SW480 (cell line): ENCODE measurements at regions not wholly inside any gene's neighbourhood (a gene's known extent, or its start where the extent isn't known, plus 50 kb on each side); places are given as distances from the start of the nearest gene placed in this dataset.
"Not testable (repeated sequence)": the region's sequence is repeated elsewhere in the genome, so short reads cannot be mapped to it uniquely, and the experiment has no call there.

Experiments used
- DNase-seq: peaks from one replicate; pipeline ENCODE4 v3.0.0-alpha.2; 2016; ENCODE audit warnings: low spot score

GRCh38 chr1:79287982-79288381, 281.5 kb upstream of the ADGRL4 start:
- no peak for DNase-seq

DNA sequence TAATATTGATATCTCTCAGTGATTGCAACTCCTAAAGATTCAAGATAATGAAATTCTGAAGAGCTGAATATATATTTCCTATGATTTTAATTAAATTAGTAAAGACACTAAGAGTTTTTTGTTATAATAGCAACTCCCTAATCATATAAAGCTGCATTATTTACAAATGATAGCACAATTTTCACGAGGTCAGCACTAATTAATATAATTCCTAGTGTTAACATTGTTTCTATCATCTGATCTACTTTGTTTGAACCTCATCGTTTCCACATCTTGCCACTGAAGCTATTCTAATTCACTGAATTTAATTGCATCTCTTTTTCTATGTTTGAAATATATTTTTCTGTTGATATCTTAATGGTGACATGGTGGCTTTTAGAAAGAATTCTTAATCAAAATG, 279.1 kb upstream of the ADGRL4 start:
- DNase-seq, result no peak

DNA sequence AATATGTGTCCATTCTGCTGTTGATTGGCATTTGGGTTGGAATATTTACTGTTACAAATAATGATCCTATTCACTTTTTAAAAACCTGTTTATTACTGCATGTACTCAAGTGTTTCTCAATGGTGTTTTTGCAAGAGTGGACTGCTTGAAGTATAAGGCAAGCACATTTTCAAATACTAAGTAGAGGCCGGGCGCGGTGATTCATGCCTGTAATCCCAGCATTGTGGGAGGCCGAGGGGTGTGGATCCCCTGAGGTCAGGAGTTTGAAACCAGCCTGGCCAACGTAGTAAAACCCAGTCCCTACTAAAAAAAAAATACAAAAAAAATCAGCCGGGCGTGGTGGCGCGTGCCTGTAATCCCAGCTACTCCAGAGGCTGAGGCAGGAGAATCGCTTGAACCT, 276.9 kb upstream of the ADGRL4 start:
- DNase-seq, result no peak

GRCh38 chr1:79281442-79281841, 274.9 kb upstream of the ADGRL4 start:
- DNase-seq, result no peak

- no peak for DNase-seq
Measured at GRCh38 chr1:79271759-79272158, 265.2 kb upstream of the ADGRL4 start.

GRCh38 chr1:79264975-79265818, 258.7 kb upstream of the ADGRL4 start:
- no peak for DNase-seq

GRCh38 chr1:79264285-79264684, 257.8 kb upstream of the ADGRL4 start:
- no peak for DNase-seq

GRCh38 chr1:79262745-79263258, 256.3 kb upstream of the ADGRL4 start:
- DNase-seq, result no peak

DNA sequence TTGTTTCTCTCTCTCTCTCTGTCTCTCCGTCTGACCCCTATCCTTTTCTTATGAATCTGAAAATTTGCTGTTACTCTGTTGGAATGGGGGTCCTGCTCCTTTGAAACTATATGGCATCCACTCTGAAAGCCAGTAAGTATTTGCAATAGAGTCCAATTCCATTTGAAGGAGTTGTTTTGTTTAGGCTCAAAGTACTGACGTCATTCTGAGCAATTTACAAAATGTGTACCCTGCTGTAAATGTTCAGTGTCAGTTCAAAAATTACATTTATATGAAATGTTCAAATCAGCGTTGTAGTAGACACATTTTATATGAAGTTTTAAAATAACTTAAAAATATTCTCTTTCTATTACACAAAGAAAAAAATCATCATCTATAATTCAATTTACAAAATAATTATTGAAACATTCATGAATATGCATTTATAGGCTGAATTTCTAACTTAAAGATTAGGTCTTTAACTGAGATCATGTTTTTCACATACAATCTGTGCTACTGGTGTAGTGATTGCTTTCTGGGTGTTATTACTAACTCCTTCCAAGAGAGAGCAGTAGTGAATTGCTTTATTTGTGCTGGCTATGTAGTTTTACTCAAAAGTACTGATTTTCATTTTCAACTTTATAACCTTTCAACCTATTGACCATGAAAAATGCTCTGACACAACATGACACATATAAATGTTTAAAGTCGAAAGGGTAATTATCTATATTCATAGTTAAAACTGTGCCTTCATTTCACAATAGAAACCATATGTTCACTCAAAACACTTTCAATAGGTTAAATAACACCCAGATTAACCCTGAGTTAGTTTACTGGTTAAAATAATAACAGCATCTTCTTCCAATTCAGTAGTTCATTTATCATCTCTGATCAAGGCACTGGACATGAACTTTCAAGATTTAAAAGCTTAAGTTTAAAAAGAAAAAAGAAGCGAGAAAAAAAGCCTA, 253.1 kb upstream of the ADGRL4 start:
- DNase-seq, result peak; percentile 2

- DNase-seq, result no peak
Measured at GRCh38 chr1:79255421-79255820, 248.9 kb upstream of the ADGRL4 start.

- no peak for DNase-seq
Measured at GRCh38 chr1:79252598-79252997, 246.1 kb upstream of the ADGRL4 start.

- DNase-seq, result no peak
Measured at GRCh38 chr1:79239840-79240239, 233.3 kb upstream of the ADGRL4 start.

- no peak for DNase-seq
Measured at GRCh38 chr1:79235301-79236002, 228.9 kb upstream of the ADGRL4 start.

DNA sequence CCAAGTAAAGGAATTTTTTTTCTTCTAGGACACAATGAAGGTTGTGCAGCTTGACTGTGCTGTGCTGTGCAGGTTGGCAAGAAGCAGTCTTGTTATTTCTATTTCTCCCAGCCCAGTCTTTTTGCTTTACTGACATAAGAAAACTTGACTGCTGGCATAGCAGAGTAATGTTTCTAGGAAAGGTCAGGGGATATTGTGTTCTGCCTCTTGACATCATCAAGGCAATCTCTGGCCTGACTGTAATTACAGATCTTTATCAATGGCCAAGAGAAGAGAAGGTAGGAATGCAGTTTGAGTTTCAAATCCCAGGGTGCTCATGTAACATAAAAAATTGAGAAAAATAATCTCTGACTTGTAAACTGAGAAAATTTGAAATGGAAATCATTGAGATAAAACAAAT, 226.3 kb upstream of the ADGRL4 start:
- DNase-seq, result no peak

- not testable (repeated sequence) for DNase-seq
Measured at GRCh38 chr1:79230751-79231150, 224.2 kb upstream of the ADGRL4 start.

GRCh38 chr1:79226963-79227362, 220.4 kb upstream of the ADGRL4 start:
- no peak for DNase-seq

DNA sequence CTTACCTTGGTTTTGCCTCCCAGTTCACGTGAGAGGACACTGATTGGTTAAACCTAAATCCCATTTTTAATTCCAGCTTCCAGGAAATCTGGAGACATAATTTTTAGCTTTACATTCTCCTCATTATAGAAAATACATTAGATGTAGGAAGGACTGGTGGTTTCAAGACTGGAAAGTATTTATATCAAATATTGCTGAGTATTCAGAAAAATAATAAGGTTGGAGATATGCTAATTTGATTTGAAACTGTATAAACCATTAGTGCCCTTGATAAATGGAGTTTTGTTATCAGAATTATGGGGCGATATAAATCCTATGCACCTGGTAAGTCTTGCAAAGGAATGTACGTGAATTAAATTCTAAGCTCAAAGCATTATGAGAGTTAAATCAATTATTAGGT, 218.0 kb upstream of the ADGRL4 start:
- no peak for DNase-seq

DNA sequence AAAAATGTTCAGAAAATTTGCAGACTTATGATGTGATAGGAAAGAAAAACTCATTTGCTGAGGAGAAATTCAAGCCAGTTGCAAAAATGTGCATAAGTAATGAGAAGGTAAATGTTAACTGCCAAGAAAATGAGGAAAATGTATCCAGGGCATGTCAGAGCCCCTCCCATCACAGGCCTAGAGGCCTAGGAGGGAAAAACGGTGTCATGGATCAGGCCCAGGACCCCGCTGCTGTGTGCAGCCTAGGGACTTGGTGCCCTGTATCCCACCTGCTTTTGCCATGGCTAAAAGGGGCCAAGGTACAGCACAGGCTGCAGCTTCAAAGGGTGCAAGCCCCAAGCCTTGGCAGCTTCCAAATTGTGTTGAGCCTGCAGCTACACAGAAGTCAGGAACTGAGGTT, 214.0 kb upstream of the ADGRL4 start:
- no peak for DNase-seq

DNA sequence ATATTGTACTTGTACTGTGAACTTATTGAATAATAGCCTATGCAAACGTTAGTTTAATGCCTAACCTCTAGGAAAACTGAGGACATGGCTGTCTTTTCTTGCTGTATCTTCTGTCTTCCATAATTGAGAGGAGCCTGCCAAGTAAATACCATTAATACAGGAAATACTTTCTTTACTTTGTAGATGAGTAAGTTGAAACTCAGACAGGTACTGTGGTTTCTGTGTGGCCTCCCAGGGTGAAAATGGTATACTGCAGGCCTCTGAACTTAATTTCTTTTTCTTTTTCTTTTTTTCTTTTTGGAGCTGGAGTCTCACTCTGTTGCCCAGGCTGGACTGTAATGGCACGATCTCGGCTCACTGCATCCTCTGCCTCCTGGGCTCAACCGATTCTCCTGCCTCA, 208.8 kb upstream of the ADGRL4 start:
- DNase-seq, result no peak

- DNase-seq, result no peak
Measured at GRCh38 chr1:79207786-79208185, 201.3 kb upstream of the ADGRL4 start.

DNA sequence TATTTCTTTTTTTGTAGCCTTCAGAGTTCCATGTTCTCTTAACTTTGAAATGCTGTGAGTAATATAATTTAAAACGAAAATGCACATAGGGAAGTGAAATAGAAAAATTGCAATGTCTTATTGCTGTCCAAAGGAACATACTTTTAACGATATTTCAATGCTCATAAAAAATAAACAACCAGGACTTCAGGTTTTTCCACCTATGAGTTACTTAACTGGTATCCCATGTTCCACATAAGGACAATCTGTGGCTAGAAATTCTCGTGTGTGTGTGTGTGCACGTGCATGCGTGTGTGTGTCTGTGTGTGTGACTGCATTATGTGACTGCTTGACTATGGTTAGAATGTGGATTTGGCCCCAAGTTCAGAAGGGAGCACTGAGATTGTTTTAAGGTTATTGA, 200.8 kb upstream of the ADGRL4 start:
- DNase-seq, result no peak

- no peak for DNase-seq
Measured at GRCh38 chr1:79204779-79205479, 198.4 kb upstream of the ADGRL4 start.
